Esophagus squamous epithelium (tissue), 5 donors: ENCODE measurements at regions not wholly inside any gene's neighbourhood (a gene's known extent, or its start where the extent isn't known, plus 50 kb on each side); places are given as distances from the start of the nearest gene placed in this dataset.

Source experiments
- DNase-seq: peaks from one replicate; lab custom pipeline; 2025; lab: John Stamatoyannopoulos, UW
- H3K27ac ChIP-seq, 4 donors: fragments of 200-600 bp; sonication (generic); one replicate each; pipeline ENCODE4 v1.5.1; 2016 to 2019; ENCODE audit warnings: mild to moderate bottlenecking in 1 of 4
- H3K27me3 ChIP-seq, 4 donors: fragments of 200-600 bp; sonication (generic); 1 replicate in 3 of 4; 2 replicates in 1 of 4; pipeline versions ENCODE4 v1.5.1 to v1.6.0; 2017 to 2021; ENCODE audit warnings: antibody characterized with exemption in 1 of 4
- H3K36me3 ChIP-seq, 3 donors: fragments of 200-600 bp; sonication (generic); one replicate each; pipeline ENCODE4 v1.5.1; 2016 to 2019
- H3K4me1 ChIP-seq, 3 donors: fragments of 200-600 bp; sonication (generic); one replicate each; pipeline ENCODE4 v1.5.1; 2017 to 2019
- H3K4me3 ChIP-seq, 4 donors: fragments of 200-600 bp; sonication (generic); 1 replicate in 3 of 4; 2 replicates in 1 of 4; pipeline ENCODE4 v1.5.1; 2016 to 2019; ENCODE audit warnings: mild to moderate bottlenecking in 2 of 4, moderate library complexity in 1 of 4
- H3K9me3 ChIP-seq, 3 donors: fragments of 200-600 bp; sonication (generic); one replicate each; pipeline ENCODE4 v1.5.1; 2016 to 2019
- CTCF ChIP-seq, 6 experiments: fragments of 450-650 bp in 4 of 6; fragments of 200-600 bp in 2 of 6; sonication (generic) in 2 of 6; IDR thresholded peaks; one replicate each; pipeline ENCODE4 v1.5.1; 2016 to 2019; ENCODE audit warnings: antibody characterized with exemption in 6 of 6, mild to moderate bottlenecking in 4 of 6, moderate library complexity in 4 of 6
- POLR2A ChIP-seq, 4 donors: fragments of 450-650 bp; IDR thresholded peaks; one replicate each; pipeline ENCODE4 v1.6.1; 2017; ENCODE audit warnings: antibody characterized with exemption in 4 of 4, mild to moderate bottlenecking in 4 of 4, moderate library complexity in 3 of 4
- WGBS, 2 donors: methylation state at CpG; one replicate each; pipeline ENCODE4 v1.1.5; 2018; 5-methylcytosine and 5-hydroxymethylcytosine counted together
- intact Hi-C: fragments of 100-400 bp; cut with DNase I; formaldehyde crosslinking; loops from one replicate; pipeline ENCODE4 v1.15.0; 2022
- donor health status: DM: yes; HTN: yes; CAD: no.

GRCh38 chr7:130966246-130967009 is 232.4 kb upstream of the KLF14 start:
- H3K27me3 ChIP-seq = no peaks in the 10 kb centered on the region
- intact Hi-C loops = no loop called here
- H3K4me3 ChIP-seq = no peak overlapping the region
- H3K9me3 ChIP-seq = no peaks in the 10 kb centered on the region
- WGBS, 2 donors = 77 to 97% methylated on average over 5 of the region's 5 CpGs
- peaks cover 0 to 16% (median 0%) of the 10 kb centered on the region in 3 donors for H3K36me3 ChIP-seq
- no peak for DNase-seq
- H3K4me1 ChIP-seq = peaks cover 0 to 31% (median 3%) of the 10 kb centered on the region in 3 donors
- no peak for TF ChIP-seq POLR2A (IDR thresholded peaks at IDR 0.05)
- TF ChIP-seq CTCF (IDR thresholded peaks at IDR 0.05) = no peak
- H3K27ac ChIP-seq = no peak overlapping the region

- H3K36me3 ChIP-seq = peaks cover 0 to 26% (median 0%) of the 10 kb centered on the region in 3 donors
- intact Hi-C loops = no loop called here
- no peak overlapping the region for H3K27ac ChIP-seq
- H3K27me3 ChIP-seq = no peaks in the 10 kb centered on the region
- H3K4me1 ChIP-seq = peaks cover 0 to 16% (median 0%) of the 10 kb centered on the region in 3 donors
- DNase-seq = no peak
- no peaks in the 10 kb centered on the region for H3K9me3 ChIP-seq
- H3K4me3 ChIP-seq = no peak overlapping the region
- TF ChIP-seq CTCF (IDR thresholded peaks at IDR 0.05) = no peak
- no peak for TF ChIP-seq POLR2A (IDR thresholded peaks at IDR 0.05)
These were observed 236.2 kb upstream of the KLF14 start for GRCh38 chr7:130970196-130970595.

- no peaks in the 10 kb centered on the region for H3K27me3 ChIP-seq
- WGBS, 2 donors = 14 to 29% methylated on average over 1 of the region's 1 CpG
- intact Hi-C loops = no loop called here
- TF ChIP-seq CTCF (IDR thresholded peaks at IDR 0.05) = no peak
- TF ChIP-seq POLR2A (IDR thresholded peaks at IDR 0.05) = no peak
- H3K36me3 ChIP-seq = peaks cover 0 to 30% (median 0%) of the 10 kb centered on the region in 3 donors
- no peak overlapping the region for H3K27ac ChIP-seq
- no peak overlapping the region for H3K4me3 ChIP-seq
- no peaks in the 10 kb centered on the region for H3K9me3 ChIP-seq
- no peak for DNase-seq
- H3K4me1 ChIP-seq = peaks cover 0 to 17% (median 0%) of the 10 kb centered on the region in 3 donors
These were observed 236.7 kb upstream of the KLF14 start for GRCh38 chr7:130970696-130971095.

GRCh38 chr7:130971297-130971696 is 237.3 kb upstream of the KLF14 start:
- Histone ChIP-seq H3K4me1 (peaks cover 0 to 17% (median 0%) of the 10 kb centered on the region in 3 donors), H3K4me3 (no peak overlapping the region), H3K27ac (no peak overlapping the region), H3K27me3 (no peaks in the 10 kb centered on the region), H3K9me3 (no peaks in the 10 kb centered on the region), H3K36me3 (peaks cover 0 to 25% (median 0%) of the 10 kb centered on the region in 3 donors)
- TF ChIP-seq POLR2A (IDR thresholded peaks at IDR 0.05) (no peak), CTCF (IDR thresholded peaks at IDR 0.05) (no peak)
- no peak for DNase-seq
- intact Hi-C loops = no loop called here
- 76 to 93% methylated on average over 4 of the region's 4 CpGs for WGBS, 2 donors

GRCh38 chr7:130972201-130972600 is 238.2 kb upstream of the KLF14 start:
- WGBS, 2 donors = 98 to 100% methylated on average over 2 of the region's 2 CpGs
- H3K27me3 ChIP-seq = no peaks in the 10 kb centered on the region
- no peak overlapping the region for H3K4me3 ChIP-seq
- H3K9me3 ChIP-seq = no peaks in the 10 kb centered on the region
- no peak overlapping the region for H3K27ac ChIP-seq
- no peak for DNase-seq
- H3K4me1 ChIP-seq = peaks cover 0 to 17% (median 0%) of the 10 kb centered on the region in 3 donors
- TF ChIP-seq POLR2A (IDR thresholded peaks at IDR 0.05) = no peak
- no peak for TF ChIP-seq CTCF (IDR thresholded peaks at IDR 0.05)
- intact Hi-C loops = no loop called here
- H3K36me3 ChIP-seq = peaks cover 0 to 17% (median 0%) of the 10 kb centered on the region in 3 donors
